GM21381 (cell line): ENCODE measurements at regions not wholly inside any gene's neighbourhood (a gene's known extent, or its start where the extent isn't known, plus 50 kb on each side); places are given as distances from the start of the nearest gene placed in this dataset.
"Not testable (repeated sequence)": the region's sequence is repeated elsewhere in the genome, so short reads cannot be mapped to it uniquely, and the experiment has no call there.

ENCODE experiments used
- ATAC-seq: cut with Tn5 transposase; IDR thresholded peaks from one replicate; pipeline ENCODE4 v1.9.1; 2021; ENCODE audit warnings: mild to moderate bottlenecking, moderate library complexity; ENCODE audit not compliant: unreplicated experiment

DNA sequence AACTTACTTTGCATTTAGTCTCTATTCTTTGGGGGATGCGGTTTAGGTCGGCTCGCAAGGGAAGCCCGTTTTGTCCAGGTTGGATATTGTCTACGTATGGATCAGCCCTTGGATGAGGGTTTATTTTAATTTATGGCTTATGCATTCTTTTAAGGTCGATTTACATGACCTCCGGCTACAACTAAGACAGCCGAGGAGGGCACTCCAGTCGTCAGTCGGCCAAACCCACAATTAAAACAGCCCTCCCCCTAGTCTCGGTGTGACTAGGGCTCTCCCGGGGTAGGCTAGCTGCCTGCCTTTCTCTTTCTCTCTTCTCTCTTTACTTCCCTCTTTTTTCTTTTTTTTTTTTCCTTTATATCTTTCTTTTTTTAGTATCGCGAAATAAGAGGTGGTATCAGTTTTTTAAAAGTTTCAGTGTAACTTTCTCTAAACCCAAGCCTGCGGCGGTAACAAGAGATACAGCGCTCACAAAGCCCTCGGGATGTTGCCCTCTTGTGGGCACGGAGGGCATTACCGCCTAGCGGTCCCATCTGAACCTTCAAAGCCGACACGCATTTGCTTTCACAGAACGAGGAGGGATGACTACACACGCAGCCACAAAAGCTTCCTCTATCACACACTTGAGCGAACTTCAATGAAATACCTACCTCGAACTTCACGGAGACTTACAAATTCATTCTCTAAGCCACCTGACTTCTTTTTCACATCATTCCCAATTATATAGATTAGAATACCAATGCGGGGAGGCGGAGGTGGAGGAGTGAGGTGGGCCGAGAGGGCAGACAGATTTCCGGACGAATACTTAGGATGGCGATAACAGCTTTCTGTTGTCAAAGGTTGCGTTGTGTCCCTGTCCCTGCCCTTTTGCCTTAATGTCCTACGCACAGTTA lies 132.3 kb upstream of the C11orf58 start:
- ATAC-seq, result peak; percentile 93

DNA sequence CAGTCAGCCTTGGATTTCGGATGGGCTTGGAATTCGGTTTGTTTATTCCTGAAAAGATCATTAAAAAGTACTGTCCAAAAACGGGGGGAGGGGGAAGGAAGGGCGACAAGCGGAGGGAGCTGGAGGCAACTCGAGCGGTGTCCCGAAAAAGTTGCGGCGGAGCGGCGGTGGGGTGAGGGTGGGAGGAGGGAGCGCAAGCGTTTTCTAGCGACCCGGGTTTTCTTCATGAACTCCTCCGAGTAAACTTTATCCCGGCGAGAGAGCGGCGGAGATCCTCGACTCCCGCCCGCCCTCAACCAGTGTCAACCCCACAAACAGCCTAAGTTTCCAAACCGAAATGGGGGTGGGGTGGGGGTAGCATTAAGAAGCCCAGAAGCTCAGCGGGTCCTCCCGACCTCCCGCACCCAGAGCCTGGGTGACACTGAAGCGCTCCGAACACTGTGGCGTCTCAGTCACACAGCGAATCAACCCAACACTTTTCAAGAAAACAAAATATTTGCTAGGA lies 133.0 kb upstream of the C11orf58 start:
- ATAC-seq, result no peak

DNA sequence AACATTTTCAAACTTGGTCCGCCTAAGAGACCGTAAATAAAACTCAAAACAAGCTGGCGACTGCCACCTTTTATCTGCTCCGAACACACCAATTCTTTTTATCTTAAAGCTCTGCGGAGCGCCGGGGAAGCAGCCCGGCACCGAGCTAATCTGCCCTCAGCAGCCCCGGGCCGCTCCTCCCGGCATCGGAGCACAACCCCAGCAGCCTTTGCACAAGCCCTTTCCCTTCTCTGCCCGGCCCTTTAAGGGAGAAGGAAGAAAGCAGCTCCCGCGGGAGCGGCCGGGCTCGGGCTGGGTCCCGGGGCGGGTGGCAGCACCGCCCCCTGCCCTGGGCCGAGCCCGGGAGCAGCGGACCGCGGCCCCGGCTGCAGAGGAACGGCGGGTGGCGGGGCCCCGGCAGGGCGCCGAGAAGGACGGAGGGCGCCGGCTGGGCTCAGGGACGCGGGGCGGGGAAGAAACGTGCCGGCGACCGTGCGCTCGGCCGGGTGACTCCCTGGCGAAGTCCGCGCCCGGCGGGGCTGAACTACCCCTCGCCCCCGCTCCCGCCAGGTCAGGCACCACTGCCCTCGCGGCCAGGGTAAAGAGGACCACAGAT lies 133.6 kb upstream of the C11orf58 start:
- ATAC-seq, result no peak

DNA sequence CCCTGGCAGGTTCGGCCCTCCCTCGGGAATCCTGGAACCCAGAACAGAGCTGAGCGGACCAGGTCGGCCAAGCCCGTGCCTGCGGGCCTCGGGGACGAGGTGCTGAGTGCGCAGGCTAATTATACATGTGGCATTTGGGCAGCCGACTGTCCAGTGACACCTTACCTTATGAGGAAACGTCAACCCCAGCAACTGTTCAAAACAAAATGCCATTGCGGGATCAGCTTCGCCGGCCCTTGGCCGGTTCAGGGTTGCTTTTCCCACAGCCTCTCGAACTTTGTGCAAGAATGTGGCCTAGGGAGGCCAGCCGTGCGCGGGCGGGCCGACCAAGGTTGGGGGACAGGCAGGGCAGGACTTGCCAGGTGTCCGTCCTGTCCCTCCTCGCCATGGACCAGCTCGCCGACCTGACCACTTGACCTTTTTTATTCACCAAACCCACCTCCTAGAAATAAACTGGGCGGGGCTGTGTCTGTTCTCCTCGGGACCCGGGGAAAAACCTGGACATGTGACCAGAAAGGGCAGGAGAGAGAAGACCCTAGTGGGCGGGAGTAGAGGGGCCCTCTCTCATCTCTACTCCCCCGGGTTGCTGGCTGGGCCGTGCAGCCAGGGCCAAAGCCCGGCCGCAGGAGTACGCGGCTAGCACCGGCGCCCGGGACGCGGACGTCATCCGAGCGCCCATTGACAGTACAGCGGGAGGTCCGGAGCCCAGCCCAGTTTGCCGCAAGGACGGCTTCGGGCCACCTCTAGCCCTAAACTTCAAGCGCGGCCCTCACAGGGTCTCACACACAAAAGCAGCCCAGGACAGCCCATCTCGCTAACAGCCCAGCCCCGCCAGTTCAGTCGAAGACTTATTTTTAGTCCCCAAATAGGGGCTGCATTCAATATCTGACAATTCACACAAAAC lies 134.3 kb upstream of the C11orf58 start:
- ATAC-seq, result no peak

DNA sequence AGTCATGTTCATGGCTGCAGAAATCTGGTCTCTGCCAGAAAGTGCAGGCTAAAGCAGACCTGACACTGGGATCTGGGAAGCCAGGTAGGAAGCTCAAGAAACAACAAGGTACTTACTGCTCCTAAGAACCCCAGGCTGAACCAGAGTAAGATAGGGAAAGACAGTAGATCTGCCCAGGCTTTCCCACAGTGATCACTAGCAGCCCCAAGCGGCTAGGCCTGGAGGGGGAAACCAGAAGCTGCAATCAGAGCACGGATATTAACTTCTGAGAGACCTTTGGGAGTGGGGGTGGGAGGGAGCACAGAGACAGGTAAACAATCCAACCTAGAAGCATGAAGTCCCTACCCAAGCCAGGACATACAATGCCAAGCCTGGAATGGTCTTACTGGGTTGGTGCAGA lies 135.2 kb upstream of the C11orf58 start:
- no peak for ATAC-seq

DNA sequence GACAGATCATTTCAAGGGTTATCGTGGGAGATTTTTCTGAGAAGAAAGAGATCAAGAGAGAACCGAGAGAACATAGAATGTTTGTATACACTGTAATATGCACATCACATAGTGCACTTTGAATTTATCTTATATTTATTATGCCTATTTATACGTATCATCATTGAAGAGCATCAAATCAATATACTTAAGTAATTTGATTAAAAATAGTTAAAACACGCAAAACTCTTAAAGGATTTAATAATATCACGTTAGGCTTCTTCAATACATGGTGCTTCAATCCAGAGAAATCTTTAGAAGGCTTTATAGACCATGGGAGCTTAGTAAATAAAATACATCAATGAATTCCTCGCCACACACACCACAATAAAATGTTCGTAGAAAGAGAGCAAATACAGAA lies 139.5 kb upstream of the C11orf58 start:
- ATAC-seq, result no peak

DNA sequence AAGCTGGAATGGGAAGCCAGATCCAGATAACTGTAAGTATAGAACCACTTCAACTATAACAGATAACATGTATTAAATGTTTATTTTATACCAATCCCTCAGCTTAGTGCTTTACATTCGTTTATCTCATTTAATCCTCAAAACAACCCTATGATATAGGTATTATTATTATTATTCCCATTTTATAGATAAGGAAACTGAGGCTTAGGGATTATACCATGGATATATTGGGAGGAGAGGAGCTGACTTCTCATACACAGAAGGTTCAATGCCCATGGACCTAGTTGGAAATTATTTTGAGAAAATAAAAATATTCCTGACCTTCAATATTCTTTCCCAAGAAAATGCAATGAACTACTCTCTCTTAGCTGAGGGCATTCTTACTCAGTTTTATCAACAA lies 140.4 kb upstream of the C11orf58 start:
- ATAC-seq, result no peak

DNA sequence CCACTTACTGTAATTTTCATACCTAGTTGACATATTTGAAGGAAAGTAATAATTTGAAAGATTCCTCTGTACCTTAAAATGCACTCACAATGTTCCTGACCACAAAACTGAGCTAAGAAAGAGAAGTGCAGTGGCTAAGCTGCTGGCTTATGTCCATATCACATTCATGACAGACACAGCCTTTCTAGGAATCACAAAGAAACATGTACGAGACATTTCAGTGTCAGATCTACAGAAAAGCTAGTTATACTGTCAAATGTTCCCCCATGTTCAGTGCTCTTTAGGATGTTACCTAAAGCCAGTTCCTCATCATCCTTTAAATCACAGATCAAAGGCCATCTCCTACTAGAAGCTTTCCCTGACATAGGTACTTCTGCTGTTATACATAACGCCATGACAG lies 142.2 kb upstream of the C11orf58 start:
- ATAC-seq, result no peak

DNA sequence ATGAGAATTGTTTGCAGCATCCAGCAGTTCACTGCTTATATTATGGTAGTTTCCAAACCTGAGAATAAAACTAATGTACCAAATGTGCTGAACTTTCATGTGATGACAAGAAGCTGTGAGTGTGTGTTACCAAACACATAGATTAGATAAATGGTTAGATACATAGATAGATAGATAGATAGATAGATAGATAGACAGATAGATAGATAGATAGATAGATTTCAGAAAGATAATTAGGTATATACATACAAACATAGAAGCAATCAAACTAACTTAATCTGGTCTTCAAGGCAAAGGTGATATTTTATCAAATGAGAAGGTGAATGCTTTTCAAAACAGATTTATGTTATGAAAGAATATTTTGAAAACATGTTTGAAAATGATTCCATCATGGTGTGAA lies 147.3 kb upstream of the C11orf58 start:
- ATAC-seq, result no peak

DNA sequence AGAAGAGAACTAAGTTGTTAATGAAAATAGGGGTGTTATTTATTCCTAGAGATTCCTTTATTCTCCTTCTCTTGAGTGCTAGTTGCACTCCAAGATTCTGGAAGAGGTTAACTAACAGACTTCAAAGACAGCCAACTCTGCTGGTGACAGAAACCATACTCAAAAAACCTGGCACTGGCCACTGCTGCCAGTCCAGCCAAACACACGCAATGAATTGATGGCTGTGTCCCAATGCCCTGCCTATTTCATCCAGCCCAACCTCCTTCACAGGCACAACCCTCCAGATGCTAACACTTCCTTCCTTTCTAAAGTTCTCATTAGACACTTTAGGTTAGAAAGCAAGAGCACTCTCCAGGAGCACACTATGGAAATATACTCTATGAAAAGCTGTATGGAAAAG lies 150.8 kb upstream of the C11orf58 start:
- ATAC-seq, result no peak

DNA sequence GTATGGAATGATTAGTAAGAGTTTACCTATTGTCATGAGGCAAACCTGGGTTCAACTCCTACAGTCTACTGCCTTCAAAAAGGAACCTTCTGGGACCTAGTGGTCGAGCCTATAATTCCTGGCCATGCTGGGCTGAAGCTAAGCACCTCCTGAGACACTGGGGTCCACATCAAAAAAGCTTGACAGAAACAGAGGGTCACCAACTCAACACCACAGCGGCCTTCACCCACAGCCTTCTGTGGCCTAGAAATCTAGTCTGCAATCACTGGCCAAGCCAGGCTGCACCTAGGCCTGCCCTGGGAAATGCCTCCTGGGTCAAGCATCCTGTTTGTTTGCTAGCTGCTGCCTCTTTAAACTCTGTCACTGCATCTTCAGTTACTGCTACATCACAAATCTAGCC lies 153.9 kb upstream of the C11orf58 start:
- ATAC-seq, result no peak

DNA sequence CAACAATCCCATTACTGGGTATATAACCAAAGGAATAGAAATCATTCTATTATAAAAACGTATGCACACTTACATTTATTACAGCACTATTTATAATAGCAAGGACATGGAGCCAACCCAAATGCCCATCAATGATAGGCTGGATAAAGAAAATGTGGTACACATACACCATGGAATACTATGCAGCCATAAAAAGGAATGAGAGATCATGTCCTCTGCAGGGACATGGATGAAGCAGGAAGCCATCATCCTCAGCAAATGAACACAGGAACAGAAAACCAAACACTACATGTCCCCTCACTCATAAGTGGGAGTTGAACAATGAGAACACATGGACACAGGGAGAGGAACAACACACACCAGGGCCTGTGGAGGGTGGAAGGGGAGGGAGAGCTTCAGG lies 157.4 kb upstream of the C11orf58 start:
- ATAC-seq, result not testable (repeated sequence)

DNA sequence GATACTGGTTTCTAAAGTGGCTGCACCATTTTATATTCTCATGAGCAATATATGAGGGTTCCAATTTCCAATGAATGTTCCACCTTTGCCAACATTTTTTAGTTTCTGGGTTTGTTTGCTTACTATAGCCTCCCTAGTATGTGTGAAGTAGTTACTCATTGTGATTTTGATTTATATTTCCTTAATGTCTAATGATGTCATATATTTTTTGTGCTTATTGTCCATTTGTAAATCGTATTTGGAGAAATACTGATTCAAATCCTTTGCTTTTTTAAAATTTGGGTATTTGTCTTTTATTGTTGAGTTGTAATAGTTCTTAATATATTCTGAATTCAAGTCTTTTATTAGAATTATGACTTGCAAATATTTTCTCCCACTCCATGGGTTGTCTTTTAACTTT lies 161.0 kb upstream of the C11orf58 start:
- ATAC-seq, result no peak

DNA sequence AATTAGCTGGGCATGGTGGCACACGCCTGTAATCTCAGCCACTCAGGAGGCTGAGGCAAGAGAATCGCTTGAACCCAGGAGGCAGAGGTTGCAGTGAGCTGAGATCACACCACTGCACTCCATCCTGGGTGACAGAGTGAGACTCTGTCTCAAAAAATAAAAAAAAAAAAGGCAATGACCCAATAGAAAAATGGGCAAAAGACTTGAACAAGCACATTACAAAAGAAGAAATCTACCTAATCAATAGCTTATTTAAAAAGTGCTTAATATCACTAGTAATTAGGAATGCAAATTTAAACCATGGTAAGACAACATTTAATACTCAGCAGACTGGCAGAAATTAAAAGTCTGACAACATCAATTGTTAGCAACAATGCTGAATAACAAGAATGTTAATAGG lies 163.6 kb upstream of the C11orf58 start:
- ATAC-seq, result not testable (repeated sequence)

DNA sequence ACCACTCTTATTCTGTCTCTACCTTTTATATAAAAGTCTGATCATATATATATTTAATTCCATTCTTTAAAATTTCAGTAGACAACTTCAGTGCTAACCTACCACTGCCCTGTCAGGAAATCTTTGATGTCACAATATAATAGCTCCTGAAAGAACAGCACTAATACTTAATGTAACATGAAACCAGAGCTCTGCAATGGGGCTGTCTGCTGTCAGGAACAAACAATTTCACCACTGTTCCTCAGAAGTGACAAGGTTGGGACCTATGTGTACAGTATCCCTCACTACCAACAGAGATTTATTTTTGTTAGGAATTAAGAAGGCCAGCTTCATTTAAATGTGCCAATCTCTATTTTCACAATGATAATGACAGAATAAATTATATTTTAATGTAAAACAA lies 165.5 kb upstream of the C11orf58 start:
- ATAC-seq, result no peak

DNA sequence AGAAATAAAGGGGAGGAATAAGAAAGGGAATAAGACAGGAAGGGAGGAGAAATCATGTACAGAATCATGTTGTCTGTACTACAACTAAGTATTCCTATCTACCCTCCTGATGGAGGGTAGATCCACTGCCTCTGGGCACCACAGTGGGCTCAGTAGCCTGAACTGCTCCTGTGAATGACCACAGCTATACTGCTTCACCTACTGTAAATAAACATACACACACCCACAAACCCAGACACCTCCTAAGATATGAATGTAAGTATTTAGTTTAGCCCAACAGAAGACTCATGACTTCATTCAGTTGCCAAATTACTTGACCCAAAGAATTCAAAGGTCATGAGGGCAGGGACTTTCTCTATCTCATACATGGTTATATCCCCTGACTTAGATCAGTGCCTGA lies 177.3 kb upstream of the C11orf58 start:
- no peak for ATAC-seq

DNA sequence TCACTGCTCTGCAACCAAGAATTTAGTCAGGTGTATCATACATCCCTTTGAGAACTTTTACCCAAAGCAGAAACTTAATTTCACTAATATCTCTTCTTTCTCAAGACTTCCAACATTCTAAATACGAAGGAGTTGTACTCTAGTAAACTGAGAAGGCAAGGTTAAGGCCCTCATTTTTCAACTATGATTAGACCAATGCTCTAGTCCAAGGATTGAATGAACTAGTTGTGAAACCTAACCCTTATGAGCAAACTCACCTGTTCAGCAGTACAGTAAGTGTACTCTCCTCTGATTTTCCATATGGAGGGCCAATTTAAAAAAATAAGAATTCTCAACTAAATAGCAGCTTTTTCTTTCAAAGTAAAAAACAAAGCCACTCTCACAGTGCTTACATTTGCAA lies 180.0 kb upstream of the C11orf58 start:
- no peak for ATAC-seq

DNA sequence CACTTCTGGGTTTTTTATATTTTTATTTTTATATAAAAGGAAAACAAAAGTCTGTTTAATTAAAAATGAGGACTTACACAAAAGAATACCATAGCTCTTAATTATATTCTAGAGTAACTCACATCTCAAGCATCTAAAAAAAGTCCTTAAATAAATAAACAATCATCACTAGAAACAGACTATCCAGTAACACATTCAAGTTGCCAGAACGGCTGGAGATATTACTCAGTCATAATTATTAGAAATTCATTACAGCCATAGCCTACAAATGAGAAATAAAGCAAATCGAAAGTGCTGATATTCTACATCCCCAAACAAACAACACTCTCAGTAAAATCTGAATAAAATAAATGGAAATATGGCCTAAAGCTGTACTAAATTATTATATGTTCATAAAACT lies 182.5 kb upstream of the C11orf58 start:
- ATAC-seq, result no peak

DNA sequence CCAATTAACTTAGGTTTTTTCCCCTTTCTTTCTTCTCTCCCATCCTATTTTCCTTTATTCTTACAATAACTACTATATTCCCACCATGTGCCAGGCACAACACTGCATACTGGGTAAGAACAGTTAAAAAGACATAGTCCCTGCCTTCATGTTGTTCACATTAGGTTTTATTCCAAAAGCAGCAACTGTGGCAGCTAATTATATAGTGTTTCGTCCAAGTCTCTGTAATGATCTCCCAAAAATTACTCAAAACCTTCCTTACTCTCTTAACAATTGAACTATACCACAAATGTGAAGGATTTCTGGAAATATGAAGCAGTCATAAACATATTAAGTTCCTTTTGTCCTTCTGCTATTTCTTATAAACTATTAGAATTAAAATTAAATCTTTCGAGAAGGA lies 184.1 kb upstream of the C11orf58 start:
- no peak for ATAC-seq

DNA sequence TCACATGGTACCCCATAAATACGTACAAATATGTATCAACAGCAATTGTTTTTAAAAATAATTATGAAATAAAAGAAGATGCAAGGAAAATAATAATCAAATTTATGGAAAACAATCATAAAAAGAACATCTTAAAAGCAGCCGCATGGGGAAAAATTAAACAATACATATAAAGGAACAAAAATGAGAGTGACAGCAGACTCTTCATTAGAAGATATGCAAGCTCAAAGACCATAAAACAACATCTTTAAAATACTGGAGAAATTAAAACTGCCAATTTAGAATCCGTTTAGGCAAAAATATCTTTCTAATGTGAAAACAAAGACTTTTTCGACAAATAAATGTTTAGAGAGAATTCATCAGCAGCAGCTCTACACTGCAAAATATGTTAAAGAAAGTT lies 190.6 kb upstream of the C11orf58 start:
- no peak for ATAC-seq

DNA sequence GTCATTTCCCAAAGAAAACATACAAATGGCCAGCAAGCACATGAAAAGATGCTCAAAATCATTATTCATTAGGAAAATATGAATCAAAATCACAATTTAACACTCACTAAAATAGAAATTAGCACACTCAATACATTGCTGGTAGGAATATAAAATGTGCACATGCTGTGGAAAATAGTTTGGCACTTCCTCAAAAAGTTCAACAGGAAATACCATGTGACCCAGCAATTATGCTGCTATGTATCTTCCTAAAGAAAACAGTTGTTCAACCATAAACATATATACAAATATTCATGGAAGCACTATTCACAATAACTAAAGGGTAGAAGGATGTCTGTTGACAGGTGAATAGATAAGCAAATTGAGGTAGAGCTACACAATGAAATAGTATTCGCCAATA lies 187.3 kb upstream of the SOX6 start:
- ATAC-seq, result no peak
